Prostate gland (tissue), 2 donors: ENCODE measurements at regions not wholly inside any gene's neighbourhood (a gene's known extent, or its start where the extent isn't known, plus 50 kb on each side); places are given as distances from the start of the nearest gene placed in this dataset.

ENCODE experiments used
- POLR2A ChIP-seq: fragments of 450-650 bp; IDR thresholded peaks from one replicate; pipeline ENCODE4 v1.6.1; 2016; ENCODE audit warnings: antibody characterized with exemption, mild to moderate bottlenecking
- TF ChIP-seq, protein P1 (sequence below), 4 experiments: fragments of 200-600 bp in 2 of 4; fragments of 450-650 bp in 2 of 4; sonication (generic) in 2 of 4; IDR thresholded peaks; 1 replicate in 3 of 4; 2 replicates in 1 of 4; pipeline ENCODE4 v1.5.1; 2016 to 2019; ENCODE audit warnings: antibody characterized with exemption in 4 of 4, mild to moderate bottlenecking in 2 of 4, moderate library complexity in 2 of 4

DNA sequence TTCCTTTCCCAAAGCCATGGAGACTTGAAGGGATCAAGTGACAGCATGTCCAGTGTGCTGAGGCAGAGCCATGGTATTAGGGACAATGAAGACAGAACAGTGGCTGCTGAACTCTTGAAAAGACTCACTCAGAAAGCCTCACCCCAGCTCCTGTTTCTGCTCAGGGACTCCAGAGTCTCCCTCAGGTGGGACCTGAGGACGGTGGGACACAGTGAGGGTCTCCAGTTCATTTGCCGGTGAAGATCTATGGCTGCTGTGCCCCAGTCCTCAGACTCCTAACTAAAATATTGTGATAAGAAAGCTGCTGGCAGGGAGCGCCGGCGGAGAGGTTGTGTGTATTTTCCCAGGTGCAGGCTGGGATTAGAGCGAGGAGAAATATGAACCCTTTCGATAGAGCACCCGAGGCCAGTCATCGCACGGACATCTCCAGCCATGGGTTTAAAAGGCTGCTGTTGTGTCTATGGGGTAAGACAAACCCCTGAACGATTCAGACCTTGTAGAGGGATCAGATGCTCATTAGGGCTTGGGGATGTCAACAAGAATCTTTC lies 57.2 kb downstream of the C7orf25 start:
- TF ChIP-seq, protein P1, sequence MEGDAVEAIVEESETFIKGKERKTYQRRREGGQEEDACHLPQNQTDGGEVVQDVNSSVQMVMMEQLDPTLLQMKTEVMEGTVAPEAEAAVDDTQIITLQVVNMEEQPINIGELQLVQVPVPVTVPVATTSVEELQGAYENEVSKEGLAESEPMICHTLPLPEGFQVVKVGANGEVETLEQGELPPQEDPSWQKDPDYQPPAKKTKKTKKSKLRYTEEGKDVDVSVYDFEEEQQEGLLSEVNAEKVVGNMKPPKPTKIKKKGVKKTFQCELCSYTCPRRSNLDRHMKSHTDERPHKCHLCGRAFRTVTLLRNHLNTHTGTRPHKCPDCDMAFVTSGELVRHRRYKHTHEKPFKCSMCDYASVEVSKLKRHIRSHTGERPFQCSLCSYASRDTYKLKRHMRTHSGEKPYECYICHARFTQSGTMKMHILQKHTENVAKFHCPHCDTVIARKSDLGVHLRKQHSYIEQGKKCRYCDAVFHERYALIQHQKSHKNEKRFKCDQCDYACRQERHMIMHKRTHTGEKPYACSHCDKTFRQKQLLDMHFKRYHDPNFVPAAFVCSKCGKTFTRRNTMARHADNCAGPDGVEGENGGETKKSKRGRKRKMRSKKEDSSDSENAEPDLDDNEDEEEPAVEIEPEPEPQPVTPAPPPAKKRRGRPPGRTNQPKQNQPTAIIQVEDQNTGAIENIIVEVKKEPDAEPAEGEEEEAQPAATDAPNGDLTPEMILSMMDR (IDR thresholded peaks at IDR 0.05), result no peak
- TF ChIP-seq POLR2A, result no peak
